HG02938 (cell line): ENCODE measurements at regions not wholly inside any gene's neighbourhood (a gene's known extent, or its start where the extent isn't known, plus 50 kb on each side); places are given as distances from the start of the nearest gene placed in this dataset.

Source experiments
- ATAC-seq: cut with Tn5 transposase; IDR thresholded peaks from one replicate; pipeline ENCODE4 v1.9.1; 2021; ENCODE audit warnings: mild to moderate bottlenecking, moderate library complexity; ENCODE audit not compliant: unreplicated experiment

DNA sequence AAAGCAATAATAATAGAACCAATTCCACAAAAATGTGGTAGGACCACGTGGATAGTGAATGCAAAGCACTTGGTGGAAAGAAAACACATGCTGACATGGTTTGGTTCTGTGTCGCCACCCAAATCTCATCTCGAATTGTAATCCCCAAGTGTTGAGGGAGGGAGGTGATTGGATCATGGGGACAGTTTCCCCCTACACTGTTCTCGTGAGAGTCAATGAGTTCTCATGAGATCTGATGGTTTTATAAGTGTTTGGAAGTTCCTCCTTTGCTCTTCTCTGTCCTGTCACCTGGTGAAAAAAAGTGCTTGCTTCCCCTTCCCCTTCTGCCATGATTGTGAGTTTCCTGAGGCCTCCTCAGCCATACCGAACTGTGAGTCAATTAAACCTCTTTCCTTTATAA lies 421.9 kb upstream of the CADM1 start:
- ATAC-seq, result no peak

- no peak for ATAC-seq
Measured at GRCh38 chr11:115925568-115926090, 421.4 kb upstream of the CADM1 start.

GRCh38 chr11:115924744-115925567 lies 420.7 kb upstream of the CADM1 start:
- peak; percentile 84 for ATAC-seq

GRCh38 chr11:115922876-115923275 lies 418.7 kb upstream of the CADM1 start:
- no peak for ATAC-seq

GRCh38 chr11:115921986-115922385 lies 417.8 kb upstream of the CADM1 start:
- ATAC-seq, result no peak

- no peak for ATAC-seq
Measured at GRCh38 chr11:115921540-115921939, 417.3 kb upstream of the CADM1 start.

- ATAC-seq, result no peak
Measured at GRCh38 chr11:115920841-115921480, 416.7 kb upstream of the CADM1 start.

GRCh38 chr11:115920092-115920461 lies 415.9 kb upstream of the CADM1 start:
- peak; percentile 14 for ATAC-seq

DNA sequence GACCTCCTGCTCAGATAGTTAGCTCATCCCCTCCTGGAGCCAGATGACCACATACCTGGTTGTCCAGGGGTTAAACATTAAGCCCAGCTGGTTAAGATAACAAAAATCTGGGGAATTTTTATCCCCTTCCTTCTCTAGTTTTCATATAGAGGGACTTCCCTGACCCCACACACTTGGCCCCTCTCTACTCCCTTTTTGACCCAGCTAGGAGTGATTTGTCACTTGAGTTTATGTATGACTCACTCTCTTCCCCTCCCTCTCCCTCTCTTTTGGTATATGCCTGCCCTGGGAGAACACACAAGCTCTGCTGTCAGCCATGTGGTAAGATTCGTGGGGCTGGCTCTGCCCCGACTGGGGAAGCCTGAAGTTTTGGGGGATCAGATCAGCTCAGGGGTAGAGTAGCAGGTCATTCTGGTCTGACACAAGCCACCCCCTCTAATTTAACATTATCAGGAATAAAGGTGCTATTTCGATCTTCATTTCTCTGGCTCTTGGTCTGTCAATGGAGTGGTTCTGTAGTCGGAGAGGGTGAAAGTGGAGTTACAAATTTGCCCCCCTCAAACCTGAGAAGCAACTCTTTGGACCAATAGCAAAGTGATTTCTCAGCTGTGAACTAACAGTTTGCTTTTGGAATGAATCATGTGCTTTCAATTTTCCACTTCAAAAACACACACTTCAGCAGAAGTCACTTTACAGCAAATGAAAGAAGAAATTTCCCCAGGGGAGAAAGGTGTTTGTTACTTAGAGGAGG lies 415.3 kb upstream of the CADM1 start:
- peak; percentile 56 for ATAC-seq

DNA sequence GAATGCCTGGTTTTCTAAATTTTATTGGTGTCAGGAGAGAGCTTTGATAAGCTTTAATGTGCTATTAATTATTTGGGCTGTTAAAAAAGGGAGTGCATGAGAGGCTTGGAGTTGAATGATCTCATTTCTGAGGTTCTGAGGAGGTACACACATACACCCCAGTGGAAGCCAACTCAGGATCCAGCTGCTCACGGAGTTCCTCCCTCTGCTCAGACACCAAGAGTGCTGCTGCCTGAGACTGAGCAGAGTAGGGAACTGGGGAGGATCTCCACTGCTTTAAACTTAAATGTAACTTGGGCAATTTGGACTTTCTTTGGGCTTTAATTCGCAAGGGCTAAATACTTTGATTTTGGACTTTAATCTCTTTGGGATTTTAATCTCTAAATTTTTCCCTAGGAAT lies 414.4 kb upstream of the CADM1 start:
- ATAC-seq, result no peak

- no peak for ATAC-seq
Measured at GRCh38 chr11:115916608-115917007, 412.4 kb upstream of the CADM1 start.

DNA sequence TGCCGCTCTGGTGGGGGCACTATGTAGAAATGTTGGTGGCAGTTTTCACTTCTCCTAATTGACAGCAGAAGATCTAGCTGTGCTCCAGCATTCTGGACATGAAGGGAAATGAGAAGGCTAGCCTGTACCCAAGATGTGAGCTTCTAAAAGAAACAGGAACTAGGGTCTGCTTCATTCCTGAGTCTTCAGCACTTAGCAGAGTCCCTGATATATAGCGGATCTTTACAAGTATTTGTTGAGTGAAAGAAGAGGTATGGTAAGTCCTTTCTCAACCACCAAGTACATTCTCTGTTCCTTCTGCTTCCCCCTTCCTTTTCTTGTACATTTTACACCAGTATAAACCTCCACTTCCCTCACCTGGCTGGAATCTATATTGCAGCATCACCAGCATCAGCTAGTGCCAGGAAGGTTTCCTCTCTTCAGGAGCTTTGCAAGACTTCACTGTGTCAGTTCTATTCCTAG lies 408.3 kb upstream of the CADM1 start:
- ATAC-seq, result no peak

- no peak for ATAC-seq
Measured at GRCh38 chr11:115911613-115912346, 407.6 kb upstream of the CADM1 start.

DNA sequence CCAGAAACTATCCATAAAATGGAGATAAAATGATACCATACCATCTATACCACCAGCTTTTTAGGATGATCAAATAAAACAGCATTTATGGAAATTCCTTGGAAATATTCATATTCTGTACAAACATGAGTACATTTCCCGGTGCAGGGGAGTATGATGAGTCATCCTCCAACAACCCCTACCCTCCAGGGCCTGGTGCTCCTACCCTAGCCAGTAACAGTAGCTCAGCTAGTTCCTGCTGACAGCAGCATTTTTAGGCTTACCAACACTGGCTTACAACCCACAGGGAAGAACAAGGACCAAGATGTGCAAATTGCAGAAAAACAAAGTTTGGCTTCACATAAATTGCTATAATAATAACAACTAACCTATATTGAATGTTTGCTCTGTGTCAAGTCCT lies 406.2 kb upstream of the CADM1 start:
- ATAC-seq, result no peak

GRCh38 chr11:115906171-115906570 lies 402.0 kb upstream of the CADM1 start:
- ATAC-seq, result no peak

GRCh38 chr11:115905341-115906000 lies 401.3 kb upstream of the CADM1 start:
- no peak for ATAC-seq

DNA sequence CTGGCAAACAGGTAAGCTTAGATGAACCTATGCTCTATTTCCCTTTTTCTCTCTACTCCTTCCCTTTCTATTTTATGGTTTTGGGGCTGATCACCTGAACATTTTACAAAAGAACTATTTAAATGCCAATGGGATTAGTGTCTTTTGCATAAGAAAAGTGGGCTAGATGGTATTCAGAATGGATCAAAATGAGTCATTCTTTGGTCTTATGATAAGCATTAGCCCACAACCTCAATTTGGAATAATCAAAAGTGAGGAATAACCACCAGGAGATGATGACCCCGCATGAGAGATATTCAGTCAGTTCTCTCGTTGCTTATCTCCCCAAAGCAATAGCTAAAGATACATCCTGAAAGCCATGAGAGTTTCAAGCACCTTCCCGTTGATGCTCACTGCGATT lies 399.0 kb upstream of the CADM1 start:
- ATAC-seq, result no peak

DNA sequence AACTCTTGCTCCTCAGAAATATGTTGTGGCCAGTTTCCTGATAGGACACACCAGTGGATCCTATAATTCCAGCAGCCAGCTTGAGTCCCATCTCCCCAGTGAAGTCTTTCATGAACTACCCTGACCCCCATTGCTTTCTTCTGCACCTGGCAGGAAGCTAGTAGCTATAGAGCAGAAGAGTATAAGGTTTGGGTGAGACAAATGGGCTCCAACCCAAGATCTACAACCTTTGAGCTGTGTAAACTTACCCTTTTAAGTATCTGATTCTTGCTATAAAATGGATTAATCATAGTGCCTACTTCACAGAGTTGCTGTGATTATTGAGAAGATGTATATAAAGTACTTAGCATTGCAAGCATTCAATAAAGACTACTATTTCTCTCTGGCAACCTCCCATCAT lies 396.9 kb upstream of the CADM1 start:
- no peak for ATAC-seq

- ATAC-seq, result no peak
Measured at GRCh38 chr11:115900111-115900510, 395.9 kb upstream of the CADM1 start.

GRCh38 chr11:115897707-115898106 lies 393.5 kb upstream of the CADM1 start:
- ATAC-seq, result no peak
